SK-N-SH (cell line): ENCODE measurements at regions not wholly inside any gene's neighbourhood (a gene's known extent, or its start where the extent isn't known, plus 50 kb on each side); places are given as distances from the start of the nearest gene placed in this dataset.

Experiments
- CTCF ChIP-seq: fragments of 200-600 bp; sonication (generic); IDR thresholded peaks from 2 replicates; pipeline ENCODE4 v1.6.1; 2017; ENCODE audit warnings: antibody characterized with exemption, mild to moderate bottlenecking, moderate library complexity
- EP300 ChIP-seq, 2 experiments: IDR thresholded peaks; 2 replicates each; pipeline versions ENCODE4 v1.4.0 to v1.6.1; 2012; ENCODE audit warnings: borderline replicate concordance in 1 of 2, low read depth in 1 of 2, low read length in 1 of 2
- EZH2phosphoT487 ChIP-seq: fragments of 200-600 bp; sonication (generic); IDR thresholded peaks from 2 replicates; pipeline ENCODE4 v1.6.1; 2017; ENCODE audit warnings: low read depth, mixed run types, mild to moderate bottlenecking, antibody characterized with exemption, moderate library complexity, borderline replicate concordance
- FOXM1 ChIP-seq: IDR thresholded peaks from 2 replicates; pipeline ENCODE4 v1.4.0; 2012; ENCODE audit warnings: low read depth, mild to moderate bottlenecking
- RAD21 ChIP-seq: IDR thresholded peaks from 2 replicates; pipeline ENCODE4 v1.6.1; 2012; ENCODE audit warnings: mild to moderate bottlenecking, low read length
- RCOR1 ChIP-seq: fragments of 150-350 bp; IDR thresholded peaks from 2 replicates; pipeline ENCODE4 v1.6.1; 2017; ENCODE audit warnings: antibody characterized with exemption, low read length
- TF ChIP-seq, protein P1 (sequence below): IDR thresholded peaks from 2 replicates; pipeline ENCODE4 v1.4.0; 2012; ENCODE audit warnings: low read depth

DNA sequence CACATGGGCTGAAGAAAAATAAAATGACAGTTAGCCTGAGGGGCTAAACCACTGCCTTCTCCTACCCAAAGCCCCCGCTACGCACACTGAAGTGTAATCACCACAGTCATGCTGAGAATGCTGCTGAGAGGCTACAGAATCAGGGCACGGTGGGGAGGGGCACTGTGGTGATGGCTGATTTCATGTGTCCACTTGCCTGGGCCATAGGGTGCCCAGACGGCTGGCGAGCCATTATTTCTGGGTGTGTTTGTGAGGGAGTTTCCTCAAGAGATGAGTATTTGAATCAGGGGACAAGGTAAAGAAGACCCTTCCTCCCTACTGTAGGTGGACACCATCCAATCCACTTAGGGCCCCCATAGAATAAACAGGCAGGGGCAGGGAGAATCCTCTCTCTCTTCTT lies 1313.2 kb downstream of the TBC1D22A start:
- TF ChIP-seq EP300 (IDR thresholded peaks at IDR 0.05; ENCODE audit: borderline replicate concordance in 1 of 2, low read depth in 1 of 2, low read length in 1 of 2) (no peak), RCOR1 (no peak), CTCF (no peak), RAD21 (no peak), EZH2phosphoT487 (no peak), FOXM1 (no peak)
- TF ChIP-seq, protein P1, sequence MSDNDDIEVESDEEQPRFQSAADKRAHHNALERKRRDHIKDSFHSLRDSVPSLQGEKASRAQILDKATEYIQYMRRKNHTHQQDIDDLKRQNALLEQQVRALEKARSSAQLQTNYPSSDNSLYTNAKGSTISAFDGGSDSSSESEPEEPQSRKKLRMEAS, result no peak
